ENCODE measurements at regions not wholly inside any gene's neighbourhood (a gene's known extent, or its start where the extent isn't known, plus 50 kb on each side); places are given as distances from the start of the nearest gene placed in this dataset.
A peak's percentile ranks its signal among the peaks of the same experiment; 100 is the strongest.
"Not testable (repeated sequence)": the region's sequence is repeated elsewhere in the genome, so short reads cannot be mapped to it uniquely, and the experiment has no call there.

- peak; percentile 64 to 67 for DNase-seq
These were observed 184.6 kb upstream of the TP53TG3C start for GRCh38 chr16:33009468-33009867.

DNA sequence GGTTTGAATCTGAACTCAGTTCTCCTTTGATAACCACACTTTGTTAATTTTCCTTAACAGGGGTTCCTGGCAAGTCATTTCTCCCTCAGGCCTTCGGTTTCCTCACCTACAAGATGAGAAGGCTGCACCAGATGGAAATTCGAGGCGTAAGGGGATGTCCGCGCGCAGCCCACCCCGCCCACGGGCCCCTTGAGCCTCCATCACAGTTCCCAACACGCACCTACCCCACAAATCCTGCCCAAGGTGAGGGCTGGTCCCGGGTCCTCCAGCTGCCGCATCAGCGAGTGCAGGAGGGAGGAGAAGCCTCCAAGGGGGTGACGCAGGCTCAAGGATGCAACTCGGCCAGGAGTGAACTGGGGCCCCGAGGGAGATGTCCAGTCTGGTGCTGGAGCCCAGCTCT, 166.9 kb upstream of the TP53TG3C start:
- DNase-seq: not testable (repeated sequence)

DNA sequence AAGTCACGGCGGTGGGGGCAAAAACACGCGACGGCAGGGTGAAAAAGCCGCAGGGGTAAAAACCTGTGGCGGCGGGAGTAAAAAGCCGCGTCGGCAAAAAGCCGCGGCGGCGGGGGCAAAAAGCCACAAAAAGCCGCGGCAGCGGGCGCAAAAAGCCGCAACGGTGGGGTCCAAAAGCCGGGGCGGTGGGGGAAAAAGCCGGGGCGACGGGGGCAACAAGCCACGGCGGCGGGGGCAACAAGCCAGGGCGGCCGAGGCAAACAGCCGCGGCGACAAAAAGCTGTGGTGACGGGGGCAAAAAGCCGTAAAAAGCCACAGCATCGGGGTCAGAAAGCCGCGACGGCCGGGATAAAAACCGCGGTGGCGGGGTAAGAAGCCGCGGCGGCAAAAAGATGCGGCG, 166.1 kb upstream of the TP53TG3C start:
- DNase-seq: not testable (repeated sequence)

- DNase-seq: not testable (repeated sequence)
These were observed 165.2 kb upstream of the TP53TG3C start for GRCh38 chr16:33028707-33029390.

DNA sequence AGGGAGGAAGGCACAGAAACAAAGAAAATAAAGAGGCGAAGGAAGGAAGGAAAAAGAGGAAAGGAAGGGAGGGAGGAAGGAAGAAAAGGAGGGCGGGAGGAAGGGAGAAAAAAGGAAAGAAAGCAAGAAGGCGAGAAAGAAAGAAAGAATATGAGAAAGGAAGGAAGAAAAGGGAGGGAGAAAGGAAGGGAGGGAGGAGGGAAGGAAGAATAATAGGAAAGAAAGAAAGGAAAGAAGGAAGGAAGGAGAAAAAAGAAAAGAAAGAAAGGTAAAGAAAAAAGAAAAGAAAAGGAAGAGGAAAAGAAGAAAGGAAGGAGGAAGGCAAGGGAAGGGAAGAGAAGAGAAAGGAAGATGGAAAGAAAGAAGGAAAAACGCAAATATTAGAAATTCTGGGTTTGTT, 145.2 kb upstream of the TP53TG3C start:
- DNase-seq: not testable (repeated sequence)

DNA sequence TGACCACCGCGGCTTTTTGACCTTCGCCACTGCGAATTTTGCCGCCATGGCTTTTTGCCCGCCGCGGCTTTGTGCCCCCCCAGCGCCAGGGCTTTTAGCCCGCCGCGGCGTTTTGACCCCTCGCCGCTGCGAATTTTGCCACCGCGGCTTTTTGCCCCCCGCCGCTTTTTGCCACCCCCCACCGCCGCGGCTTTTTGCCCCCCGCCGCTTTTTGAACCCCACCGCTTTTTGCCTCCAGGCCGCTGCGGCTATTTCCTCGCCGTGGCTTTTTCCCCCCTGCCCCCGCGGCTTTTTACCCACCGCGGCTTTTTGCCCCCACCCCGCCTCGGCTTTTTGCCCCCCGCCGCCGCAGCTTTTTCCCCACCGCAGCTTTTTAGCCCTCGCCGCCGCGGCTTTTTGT, 134.8 kb upstream of the TP53TG3C start:
- no peak for DNase-seq

- not testable (repeated sequence) for DNase-seq
These were observed 134.2 kb upstream of the TP53TG3C start for GRCh38 chr16:33059654-33060421.

DNA sequence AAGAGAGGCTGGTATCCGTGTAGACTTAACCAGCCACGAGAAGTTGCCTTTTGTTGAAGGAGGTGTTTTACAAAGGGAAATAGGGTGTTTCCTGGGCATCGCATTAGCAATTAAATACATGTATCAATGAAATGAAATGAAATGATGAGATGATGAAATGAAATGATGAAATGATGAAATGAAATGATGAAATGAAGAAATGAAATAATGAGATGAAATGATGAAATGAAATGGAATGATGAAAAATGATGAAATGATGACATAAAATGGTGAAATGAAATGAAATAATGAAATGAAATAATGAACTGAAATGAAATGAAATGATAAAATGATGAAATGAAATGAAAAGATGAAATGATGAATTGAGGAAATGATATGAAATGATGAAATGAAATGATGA, 131.3 kb upstream of the TP53TG3C start:
- not testable (repeated sequence) for DNase-seq

DNA sequence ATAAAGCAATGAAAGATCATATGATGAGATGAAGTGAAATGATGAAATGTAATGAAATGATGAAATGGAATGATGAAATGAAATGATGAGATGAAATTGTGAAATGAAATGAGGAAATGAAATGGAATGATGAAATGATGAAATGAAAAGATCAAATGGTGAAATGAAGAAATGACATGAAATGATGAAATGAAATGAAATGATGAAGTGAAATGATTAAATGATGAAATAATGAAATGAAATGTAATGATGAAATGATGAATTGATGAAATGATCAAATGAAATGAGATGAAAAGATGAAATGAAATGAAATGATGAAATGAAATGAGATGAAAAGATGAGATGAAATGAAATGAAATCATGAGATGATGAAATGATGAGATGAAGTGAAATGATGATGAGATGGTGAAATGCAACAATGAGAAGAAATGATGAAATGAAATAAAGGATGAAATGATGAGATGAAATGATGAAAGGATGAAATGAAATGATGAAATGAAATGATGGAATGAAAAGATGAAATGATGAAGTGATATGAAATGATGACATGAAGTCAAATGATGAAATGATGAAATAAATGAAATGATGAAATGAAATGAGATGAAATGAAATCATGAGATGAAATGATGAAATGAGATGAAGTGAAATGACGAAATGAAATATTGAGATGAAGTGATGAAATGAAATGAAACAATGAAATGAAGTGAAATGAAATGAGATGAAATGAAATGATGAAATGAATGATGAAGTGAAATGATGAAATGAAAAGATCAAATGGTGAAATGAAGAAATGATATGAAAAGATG, 130.5 kb upstream of the TP53TG3C start:
- DNase-seq: not testable (repeated sequence)

DNA sequence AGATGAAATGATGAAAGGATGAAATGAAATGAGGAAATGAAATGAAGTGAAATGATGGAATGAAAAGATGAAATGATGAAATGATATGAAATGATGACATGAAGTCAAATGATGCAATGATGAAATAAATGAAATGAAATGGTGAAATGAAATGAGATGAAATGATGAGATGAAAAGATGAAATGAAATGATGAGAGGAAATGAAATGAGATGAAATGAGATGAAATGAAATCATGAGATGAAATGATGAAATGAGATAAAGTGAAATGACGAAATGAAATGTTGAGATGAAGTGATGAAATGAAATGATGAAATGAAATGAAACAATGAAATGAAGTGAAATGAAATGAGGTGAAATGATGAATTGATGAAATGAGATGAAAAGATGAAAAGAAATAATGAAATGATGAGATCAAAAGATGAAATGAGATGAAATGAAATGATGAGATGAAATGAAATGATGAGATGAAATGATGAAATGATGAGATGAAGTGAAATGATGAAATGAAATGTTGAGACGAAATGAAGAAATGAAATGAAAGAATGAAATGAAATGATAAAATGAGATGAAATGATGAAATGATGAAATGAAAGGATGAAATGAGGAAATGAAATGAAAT, 129.5 kb upstream of the TP53TG3C start:
- DNase-seq: not testable (repeated sequence)

All from activated T-cell treated with anti-CD3 and anti-CD28 coated beads, Interleukin-2, amount 50 U/mL, for 48 hours (primary cell).